Breast epithelium (tissue), 3 donors: ENCODE measurements at regions not wholly inside any gene's neighbourhood (a gene's known extent, or its start where the extent isn't known, plus 50 kb on each side); places are given as distances from the start of the nearest gene placed in this dataset.

Experiments used
- POLR2A ChIP-seq: fragments of 450-650 bp; IDR thresholded peaks from one replicate; pipeline ENCODE4 v1.6.1; 2016; ENCODE audit warnings: antibody characterized with exemption, mild to moderate bottlenecking, moderate library complexity
- POLR2AphosphoS5 ChIP-seq, 3 donors: sonication (generic); formaldehyde crosslinking; IDR thresholded peaks; one replicate each; pipeline ENCODE4 v1.6.1; 2017; ENCODE audit warnings: antibody characterized with exemption in 3 of 3
- TF ChIP-seq, protein P1 (sequence below), 3 donors: fragments of 450-650 bp; IDR thresholded peaks; one replicate each; pipeline ENCODE4 v1.5.1; 2016 to 2017; ENCODE audit warnings: antibody characterized with exemption in 3 of 3, mild to moderate bottlenecking in 3 of 3, moderate library complexity in 3 of 3

DNA sequence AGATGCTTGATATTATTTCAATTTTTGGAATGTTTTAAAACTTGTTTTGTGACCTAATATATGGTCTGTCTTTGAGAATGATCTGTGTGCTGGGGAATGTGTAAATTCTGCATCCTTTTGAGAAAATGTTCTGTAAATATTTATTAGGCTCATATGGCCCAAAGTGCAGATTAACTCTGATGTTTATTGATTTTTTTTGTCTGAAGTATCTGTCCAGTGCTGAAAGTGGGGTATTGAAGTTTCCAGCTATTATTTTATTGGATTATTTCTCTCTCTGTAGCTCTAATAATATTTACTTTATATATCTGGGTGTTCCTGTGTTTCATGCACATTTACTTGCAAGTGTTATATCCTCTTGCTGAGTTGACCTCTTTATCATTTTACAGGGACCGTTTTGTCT lies 1397.2 kb downstream of the PLA2G4A start:
- TF ChIP-seq, protein P1, sequence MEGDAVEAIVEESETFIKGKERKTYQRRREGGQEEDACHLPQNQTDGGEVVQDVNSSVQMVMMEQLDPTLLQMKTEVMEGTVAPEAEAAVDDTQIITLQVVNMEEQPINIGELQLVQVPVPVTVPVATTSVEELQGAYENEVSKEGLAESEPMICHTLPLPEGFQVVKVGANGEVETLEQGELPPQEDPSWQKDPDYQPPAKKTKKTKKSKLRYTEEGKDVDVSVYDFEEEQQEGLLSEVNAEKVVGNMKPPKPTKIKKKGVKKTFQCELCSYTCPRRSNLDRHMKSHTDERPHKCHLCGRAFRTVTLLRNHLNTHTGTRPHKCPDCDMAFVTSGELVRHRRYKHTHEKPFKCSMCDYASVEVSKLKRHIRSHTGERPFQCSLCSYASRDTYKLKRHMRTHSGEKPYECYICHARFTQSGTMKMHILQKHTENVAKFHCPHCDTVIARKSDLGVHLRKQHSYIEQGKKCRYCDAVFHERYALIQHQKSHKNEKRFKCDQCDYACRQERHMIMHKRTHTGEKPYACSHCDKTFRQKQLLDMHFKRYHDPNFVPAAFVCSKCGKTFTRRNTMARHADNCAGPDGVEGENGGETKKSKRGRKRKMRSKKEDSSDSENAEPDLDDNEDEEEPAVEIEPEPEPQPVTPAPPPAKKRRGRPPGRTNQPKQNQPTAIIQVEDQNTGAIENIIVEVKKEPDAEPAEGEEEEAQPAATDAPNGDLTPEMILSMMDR (IDR thresholded peaks at IDR 0.05) = no peak
- TF ChIP-seq POLR2A (no peak), POLR2AphosphoS5 (IDR thresholded peaks at IDR 0.05) (no peak)
